PC-3 (cell line): ENCODE measurements at regions not wholly inside any gene's neighbourhood (a gene's known extent, or its start where the extent isn't known, plus 50 kb on each side); places are given as distances from the start of the nearest gene placed in this dataset.

Experiments used
- ATAC-seq: fragments of 200-7000 bp; cut with Tn5 transposase; 2 replicates; pipeline ENCODE4 v1.9.1; 2020; ENCODE audit warnings: mild to moderate bottlenecking, moderate library complexity
- BruUV-seq: library from RNA; stranded (reverse); fragments of 400-500 nt; replicated peaks from 2 replicates; lab custom pipeline; 2021; lab: Mats Ljungman, UMichigan
- CTCF ChIA-PET: fragments of 300-600 bp; sonication (Branson Sonifier 250); formaldehyde crosslinking; loops from one replicate; lab custom pipeline; 2022; ENCODE audit warnings: antibody characterized with exemption; lab: Charles Lee
- POLR2A ChIA-PET: fragments of 300-600 bp; sonication (Branson Sonifier 250); formaldehyde crosslinking; loops from one replicate; lab custom pipeline; 2022; ENCODE audit warnings: antibody characterized with exemption; ENCODE audit not compliant: unreplicated experiment; lab: Charles Lee
- DNase-seq: peaks from one replicate; pipeline ENCODE4 v3.0.0-alpha.2; 2015
- H2AFZ ChIP-seq: fragments of 300-600 bp; sonication (generic); 2 replicates; pipeline ENCODE4 v1.6.0; 2016; ENCODE audit warnings: antibody characterized with exemption, low read length
- H3F3A ChIP-seq: fragments of 300-600 bp; sonication (generic); one replicate; pipeline ENCODE4 v1.6.0; 2017; ENCODE audit warnings: antibody characterized with exemption, low read length, control low read depth, mild to moderate bottlenecking; ENCODE audit not compliant: unreplicated experiment
- H3K27ac ChIP-seq: fragments of 300-600 bp; sonication (generic); 2 replicates; pipeline ENCODE4 v1.5.1; 2016; ENCODE audit warnings: mild to moderate bottlenecking, low read length
- H3K27me3 ChIP-seq: fragments of 300-600 bp; sonication (generic); 2 replicates; pipeline ENCODE4 v1.6.1; 2016; ENCODE audit warnings: low read length, mixed read lengths
- H3K36me3 ChIP-seq: fragments of 300-600 bp; sonication (generic); 2 replicates; pipeline ENCODE4 v1.6.1; 2016; ENCODE audit warnings: low read depth, mixed run types, low read length, mixed read lengths
- H3K4me1 ChIP-seq: fragments of 300-600 bp; sonication (generic); 2 replicates; pipeline ENCODE4 v1.5.1; 2016; ENCODE audit warnings: low read length; ENCODE audit not compliant: insufficient read depth
- H3K4me2 ChIP-seq: fragments of 300-600 bp; sonication (generic); 2 replicates; pipeline ENCODE4 v1.6.0; 2016; ENCODE audit warnings: low read length
- H3K4me3 ChIP-seq: fragments of 300-600 bp; sonication (generic); 2 replicates; pipeline ENCODE4 v1.5.1; 2016; ENCODE audit warnings: mild to moderate bottlenecking, low read length, mixed read lengths
- H3K79me2 ChIP-seq: fragments of 300-600 bp; sonication (generic); 2 replicates; pipeline ENCODE4 v1.6.1; 2017; ENCODE audit warnings: low read length, mixed read lengths
- H3K9ac ChIP-seq: fragments of 300-600 bp; sonication (generic); 2 replicates; pipeline ENCODE4 v1.6.0; 2016; ENCODE audit warnings: mild to moderate bottlenecking, low read length
- H3K9me2 ChIP-seq: fragments of 300-600 bp; sonication (generic); replicated peaks from 2 replicates; pipeline ENCODE4 v1.6.1; 2016; ENCODE audit warnings: mixed run types, low read length, mixed read lengths
- H3K9me3 ChIP-seq: fragments of 300-600 bp; sonication (generic); 2 replicates; pipeline ENCODE4 v1.6.1; 2016; ENCODE audit warnings: low read length, mixed read lengths
- H4K20me1 ChIP-seq: fragments of 300-600 bp; sonication (generic); 2 replicates; pipeline ENCODE4 v1.6.1; 2016; ENCODE audit warnings: low read length, mixed read lengths
- EZH2 ChIP-seq: fragments of 300-600 bp; sonication (generic); IDR thresholded peaks from one replicate; pipeline ENCODE4 v1.6.1; 2017; ENCODE audit warnings: antibody characterized with exemption, mild to moderate bottlenecking, low read length; ENCODE audit not compliant: unreplicated experiment
- EZH2phosphoT487 ChIP-seq: fragments of 300-600 bp; sonication (generic); IDR thresholded peaks from 2 replicates; pipeline ENCODE4 v1.6.1; 2018; ENCODE audit warnings: mild to moderate bottlenecking, antibody characterized with exemption, low read length, borderline replicate concordance
- intact Hi-C: fragments of 100-400 bp; cut with micrococcal nuclease; formaldehyde crosslinking; loops from 2 replicates; pipeline ENCODE4 v1.9.0; 2023
- TF ChIP-seq, protein P1 (sequence below): fragments of 300-600 bp; sonication (generic); conservative IDR thresholded peaks from 2 replicates; pipeline ENCODE4 v1.5.1; 2017; ENCODE audit warnings: antibody characterized with exemption, low read depth, mild to moderate bottlenecking, low read length

DNA sequence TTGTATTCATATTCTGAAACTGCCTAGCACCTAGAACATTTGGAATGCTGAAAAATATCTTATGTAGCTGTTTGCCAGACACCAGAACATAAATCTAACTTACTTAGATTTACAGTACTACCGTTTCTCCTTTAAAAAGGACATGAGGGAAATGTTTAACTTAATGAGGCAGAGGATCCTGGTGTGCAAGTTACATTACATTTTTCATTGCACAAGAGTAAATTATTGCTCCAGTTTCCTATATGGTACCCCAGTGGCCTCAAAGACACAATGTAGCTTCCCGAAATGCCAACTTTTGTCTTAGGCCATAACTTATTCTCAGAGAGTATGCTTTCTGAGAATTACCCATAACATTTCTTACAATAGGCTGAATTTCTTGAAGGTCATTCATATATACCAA, 105.5 kb upstream of the DTNA start:
- Histone ChIP-seq H3K79me2 (no peaks in the 10 kb centered on the region), H3K4me2 (no peak overlapping the region), H2AFZ (no peak overlapping the region), H3K4me1 (peaks cover 8% of the 10 kb centered on the region), H3K9me2 (no peaks in the 10 kb centered on the region), H3K27me3 (no peaks in the 10 kb centered on the region), H3F3A (no peaks in the 10 kb centered on the region), H4K20me1 (no peaks in the 10 kb centered on the region), H3K4me3 (no peak overlapping the region), H3K27ac (no peak overlapping the region), H3K36me3 (no peaks in the 10 kb centered on the region), H3K9me3 (no peaks in the 10 kb centered on the region), H3K9ac (no peak overlapping the region)
- TF ChIP-seq EZH2 (no peak), EZH2phosphoT487 (no peak)
- TF ChIP-seq, protein P1, sequence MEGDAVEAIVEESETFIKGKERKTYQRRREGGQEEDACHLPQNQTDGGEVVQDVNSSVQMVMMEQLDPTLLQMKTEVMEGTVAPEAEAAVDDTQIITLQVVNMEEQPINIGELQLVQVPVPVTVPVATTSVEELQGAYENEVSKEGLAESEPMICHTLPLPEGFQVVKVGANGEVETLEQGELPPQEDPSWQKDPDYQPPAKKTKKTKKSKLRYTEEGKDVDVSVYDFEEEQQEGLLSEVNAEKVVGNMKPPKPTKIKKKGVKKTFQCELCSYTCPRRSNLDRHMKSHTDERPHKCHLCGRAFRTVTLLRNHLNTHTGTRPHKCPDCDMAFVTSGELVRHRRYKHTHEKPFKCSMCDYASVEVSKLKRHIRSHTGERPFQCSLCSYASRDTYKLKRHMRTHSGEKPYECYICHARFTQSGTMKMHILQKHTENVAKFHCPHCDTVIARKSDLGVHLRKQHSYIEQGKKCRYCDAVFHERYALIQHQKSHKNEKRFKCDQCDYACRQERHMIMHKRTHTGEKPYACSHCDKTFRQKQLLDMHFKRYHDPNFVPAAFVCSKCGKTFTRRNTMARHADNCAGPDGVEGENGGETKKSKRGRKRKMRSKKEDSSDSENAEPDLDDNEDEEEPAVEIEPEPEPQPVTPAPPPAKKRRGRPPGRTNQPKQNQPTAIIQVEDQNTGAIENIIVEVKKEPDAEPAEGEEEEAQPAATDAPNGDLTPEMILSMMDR: no peak
- no peak for ATAC-seq
- intact Hi-C loops: no loop called here
- CTCF ChIA-PET: no interaction called here
- POLR2A ChIA-PET: no interaction called here
- DNase-seq: no peak
- no TSS peak for BruUV-seq

DNA sequence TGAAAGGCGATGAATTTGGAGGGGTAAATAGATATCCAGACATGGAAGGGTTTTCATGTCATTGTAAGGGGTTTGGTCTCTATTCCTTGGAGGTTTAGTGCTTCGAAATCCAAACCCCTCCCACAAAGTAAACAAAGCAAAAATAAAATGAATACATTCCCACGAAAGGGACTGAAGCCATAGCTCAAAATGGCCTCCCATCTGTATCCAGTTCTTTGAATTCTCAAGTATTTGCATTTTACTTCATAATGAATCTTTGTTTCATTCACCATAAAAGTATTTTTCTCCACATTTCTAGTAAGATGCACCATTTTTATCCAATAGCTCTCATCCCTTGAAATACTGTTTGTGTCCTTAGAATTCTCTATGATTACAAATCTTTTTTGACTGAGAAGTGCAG, 103.2 kb upstream of the DTNA start:
- no peaks in the 10 kb centered on the region for H3K36me3 ChIP-seq
- H3K9me2 ChIP-seq: no peaks in the 10 kb centered on the region
- H3K27ac ChIP-seq: no peak overlapping the region
- H3K27me3 ChIP-seq: no peaks in the 10 kb centered on the region
- POLR2A ChIA-PET: no interaction called here
- DNase-seq: no peak
- no peaks in the 10 kb centered on the region for H3K4me1 ChIP-seq
- no peaks in the 10 kb centered on the region for H4K20me1 ChIP-seq
- no peak overlapping the region for H3K4me2 ChIP-seq
- no peak for ATAC-seq
- no peak overlapping the region for H3K4me3 ChIP-seq
- intact Hi-C loops: no loop called here
- H2AFZ ChIP-seq: no peak overlapping the region
- CTCF ChIA-PET: no interaction called here
- H3K9me3 ChIP-seq: no peaks in the 10 kb centered on the region
- TF ChIP-seq EZH2: no peak
- TF ChIP-seq EZH2phosphoT487: no peak
- TF ChIP-seq, protein P1: no peak
- no peak overlapping the region for H3K9ac ChIP-seq
- no peaks in the 10 kb centered on the region for H3F3A ChIP-seq
- no peaks in the 10 kb centered on the region for H3K79me2 ChIP-seq
- no TSS peak for BruUV-seq

DNA sequence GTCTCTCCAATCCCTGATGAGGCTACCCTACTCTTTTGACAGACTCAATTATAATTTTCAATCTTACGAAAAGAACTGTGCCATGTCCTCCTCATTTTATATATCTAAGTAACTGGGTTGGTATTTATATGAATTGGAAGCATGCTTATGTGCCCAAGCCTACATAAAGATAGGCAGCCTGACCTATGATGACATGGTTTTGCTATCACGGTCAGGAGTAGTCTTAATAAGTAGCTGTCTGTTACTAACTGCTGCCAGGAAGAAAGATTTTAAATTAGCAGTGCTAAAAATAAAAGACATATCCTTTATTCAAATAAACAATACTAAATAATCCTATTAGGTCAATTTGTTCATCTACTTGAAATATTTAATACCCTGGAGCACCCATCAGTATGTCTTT, 102.0 kb upstream of the DTNA start:
- Histone ChIP-seq H3K36me3 (no peaks in the 10 kb centered on the region), H3K4me2 (no peak overlapping the region), H3K27me3 (no peaks in the 10 kb centered on the region), H3K9ac (no peak overlapping the region), H2AFZ (no peak overlapping the region), H3K9me3 (no peaks in the 10 kb centered on the region), H3K9me2 (no peaks in the 10 kb centered on the region), H3K27ac (no peak overlapping the region), H3F3A (no peaks in the 10 kb centered on the region), H3K4me3 (no peak overlapping the region), H4K20me1 (no peaks in the 10 kb centered on the region), H3K79me2 (no peaks in the 10 kb centered on the region), H3K4me1 (no peaks in the 10 kb centered on the region)
- intact Hi-C loops: no loop called here
- ChIA-PET POLR2A (no interaction called here), CTCF (no interaction called here)
- ATAC-seq (no peak), DNase-seq (no peak)
- TF ChIP-seq EZH2 (no peak), EZH2phosphoT487 (no peak)
- TF ChIP-seq, protein P1: no peak
- no TSS peak for BruUV-seq
